ENCODE measurements at regions not wholly inside any gene's neighbourhood (a gene's known extent, or its start where the extent isn't known, plus 50 kb on each side); places are given as distances from the start of the nearest gene placed in this dataset.

GRCh38 chr17:33864758-33865229, 390.3 kb upstream of the CCL2 start:
- TF ChIP-seq, protein P1, sequence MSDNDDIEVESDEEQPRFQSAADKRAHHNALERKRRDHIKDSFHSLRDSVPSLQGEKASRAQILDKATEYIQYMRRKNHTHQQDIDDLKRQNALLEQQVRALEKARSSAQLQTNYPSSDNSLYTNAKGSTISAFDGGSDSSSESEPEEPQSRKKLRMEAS (IDR thresholded peaks at IDR 0.05): no peak
- no peak for TF ChIP-seq USF1 (IDR thresholded peaks at IDR 0.05)
- no peak for TF ChIP-seq TEAD4 (IDR thresholded peaks at IDR 0.05)
- TF ChIP-seq CREB1 (IDR thresholded peaks at IDR 0.05; ENCODE audit: low read depth): no peak
- no peak for TF ChIP-seq RAD21 (IDR thresholded peaks at IDR 0.05; ENCODE audit: low read depth)
- no peak for TF ChIP-seq NFIC (IDR thresholded peaks at IDR 0.05)
- TF ChIP-seq CEBPB (IDR thresholded peaks at IDR 0.05): no peak
- TF ChIP-seq EP300 (IDR thresholded peaks at IDR 0.05; ENCODE audit: borderline replicate concordance): no peak
- no peak for TF ChIP-seq ZBTB7A (IDR thresholded peaks at IDR 0.05; ENCODE audit: low read depth)
- TF ChIP-seq, protein P2, sequence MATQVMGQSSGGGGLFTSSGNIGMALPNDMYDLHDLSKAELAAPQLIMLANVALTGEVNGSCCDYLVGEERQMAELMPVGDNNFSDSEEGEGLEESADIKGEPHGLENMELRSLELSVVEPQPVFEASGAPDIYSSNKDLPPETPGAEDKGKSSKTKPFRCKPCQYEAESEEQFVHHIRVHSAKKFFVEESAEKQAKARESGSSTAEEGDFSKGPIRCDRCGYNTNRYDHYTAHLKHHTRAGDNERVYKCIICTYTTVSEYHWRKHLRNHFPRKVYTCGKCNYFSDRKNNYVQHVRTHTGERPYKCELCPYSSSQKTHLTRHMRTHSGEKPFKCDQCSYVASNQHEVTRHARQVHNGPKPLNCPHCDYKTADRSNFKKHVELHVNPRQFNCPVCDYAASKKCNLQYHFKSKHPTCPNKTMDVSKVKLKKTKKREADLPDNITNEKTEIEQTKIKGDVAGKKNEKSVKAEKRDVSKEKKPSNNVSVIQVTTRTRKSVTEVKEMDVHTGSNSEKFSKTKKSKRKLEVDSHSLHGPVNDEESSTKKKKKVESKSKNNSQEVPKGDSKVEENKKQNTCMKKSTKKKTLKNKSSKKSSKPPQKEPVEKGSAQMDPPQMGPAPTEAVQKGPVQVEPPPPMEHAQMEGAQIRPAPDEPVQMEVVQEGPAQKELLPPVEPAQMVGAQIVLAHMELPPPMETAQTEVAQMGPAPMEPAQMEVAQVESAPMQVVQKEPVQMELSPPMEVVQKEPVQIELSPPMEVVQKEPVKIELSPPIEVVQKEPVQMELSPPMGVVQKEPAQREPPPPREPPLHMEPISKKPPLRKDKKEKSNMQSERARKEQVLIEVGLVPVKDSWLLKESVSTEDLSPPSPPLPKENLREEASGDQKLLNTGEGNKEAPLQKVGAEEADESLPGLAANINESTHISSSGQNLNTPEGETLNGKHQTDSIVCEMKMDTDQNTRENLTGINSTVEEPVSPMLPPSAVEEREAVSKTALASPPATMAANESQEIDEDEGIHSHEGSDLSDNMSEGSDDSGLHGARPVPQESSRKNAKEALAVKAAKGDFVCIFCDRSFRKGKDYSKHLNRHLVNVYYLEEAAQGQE (IDR thresholded peaks at IDR 0.05; ENCODE audit: low read depth): no peak

Measured in Ishikawa (cell line).